H1 (cell line): ENCODE measurements at regions not wholly inside any gene's neighbourhood (a gene's known extent, or its start where the extent isn't known, plus 50 kb on each side); places are given as distances from the start of the nearest gene placed in this dataset.

Experiments
- CTCF ChIA-PET: fragments of 300-600 bp; sonication (Branson Sonifier 250); formaldehyde crosslinking; loops from one replicate; lab custom pipeline; 2021; ENCODE audit not compliant: partially characterized antibody; lab: Charles Lee
- POLR2A ChIA-PET: fragments of 300-600 bp; sonication (Branson Sonifier 250); formaldehyde crosslinking; loops from one replicate; lab custom pipeline; 2021; ENCODE audit warnings: inconsistent platforms; ENCODE audit not compliant: partially characterized antibody; lab: Charles Lee
- DNase-seq, 2 experiments: peaks; one replicate each; pipeline versions ENCODE4 v3.0.0 to v3.0.0-alpha.2; 2010 to 2022; ENCODE audit warnings: low spot score in 2 of 2, low read depth in 1 of 2, mixed read lengths in 1 of 2
- FAIRE-seq: peaks from 2 replicates; lab custom pipeline; 2011; peaks lifted over from hg19 to GRCh38; lab: Jason Lieb, UNC
- H2AFZ ChIP-seq: 2 replicates; pipeline ENCODE4 v1.8.1; 2012; ENCODE audit warnings: low read length, inconsistent platforms
- H2AK5ac ChIP-seq: 2 replicates; pipeline ENCODE4 v1.6.1; 2013; ENCODE audit warnings: low read depth, low read length
- H2BK120ac ChIP-seq: replicated peaks from 2 replicates; pipeline ENCODE3; 2013; ENCODE audit warnings: low read depth, low read length, inconsistent platforms
- H2BK12ac ChIP-seq: 2 replicates; pipeline ENCODE4 v1.6.1; 2013; ENCODE audit warnings: low read depth, low read length
- H2BK15ac ChIP-seq: 2 replicates; pipeline ENCODE4 v1.6.1; 2013; ENCODE audit warnings: low read length
- H2BK20ac ChIP-seq: 2 replicates; pipeline ENCODE4 v1.6.1; 2013; ENCODE audit warnings: low read length
- H2BK5ac ChIP-seq: 2 replicates; pipeline ENCODE4 v1.6.1; 2013; ENCODE audit warnings: low read depth, low read length
- H3K14ac ChIP-seq: 2 replicates; pipeline ENCODE4 v1.6.1; 2013; ENCODE audit warnings: inconsistent platforms; ENCODE audit not compliant: insufficient read length
- H3K18ac ChIP-seq: 2 replicates; pipeline ENCODE4 v1.6.1; 2013; ENCODE audit warnings: low read length; ENCODE audit errors: extremely low read depth
- H3K23ac ChIP-seq: 2 replicates; pipeline ENCODE4 v1.6.1; 2013; ENCODE audit warnings: inconsistent platforms; ENCODE audit not compliant: insufficient read length
- H3K23me2 ChIP-seq: 2 replicates; pipeline ENCODE4 v1.6.1; 2013; ENCODE audit warnings: low read depth, low read length
- H3K27ac ChIP-seq: 2 replicates; pipeline ENCODE4 v1.6.1; 2011; ENCODE audit warnings: low read depth, low read length, inconsistent platforms
- H3K27me3 ChIP-seq, 4 experiments: replicated peaks in 1 of 4; 1 replicate in 1 of 4; 2 replicates in 3 of 4; pipeline versions ENCODE4 v1.6.1 to v1.8.1; 2011 to 2013; ENCODE audit warnings: low read length in 3 of 4, mild to moderate bottlenecking in 3 of 4, inconsistent platforms in 2 of 4, mixed read lengths in 2 of 4, moderate library complexity in 1 of 4; ENCODE audit not compliant: control insufficient read depth in 3 of 4, insufficient read depth in 3 of 4; ENCODE audit errors: extremely low read depth in 1 of 4
- H3K36me3 ChIP-seq, 4 experiments: 2 replicates each; pipeline versions ENCODE4 v1.6.1 to v1.8.1; 2011 to 2013; ENCODE audit warnings: mild to moderate bottlenecking in 4 of 4, low read length in 3 of 4, moderate library complexity in 2 of 4, control low read depth in 1 of 4, inconsistent platforms in 1 of 4; ENCODE audit not compliant: insufficient read depth in 4 of 4, control insufficient read depth in 2 of 4
- H3K4ac ChIP-seq: replicated peaks from 2 replicates; pipeline ENCODE3; 2013; ENCODE audit warnings: low read length, low read depth, mixed read lengths, inconsistent platforms; ENCODE audit not compliant: insufficient read length
- H3K4me1 ChIP-seq, 4 experiments: replicated peaks in 1 of 4; 1 replicate in 1 of 4; 2 replicates in 3 of 4; pipeline versions ENCODE4 v1.6.1 to v1.8.1; 2011 to 2013; ENCODE audit warnings: low read length in 3 of 4, inconsistent platforms in 2 of 4, mixed read lengths in 1 of 4; ENCODE audit not compliant: insufficient read depth in 4 of 4, control insufficient read depth in 3 of 4
- H3K4me2 ChIP-seq, 2 experiments: 2 replicates each; pipeline versions ENCODE4 v1.6.1 to v1.8.1; 2011 to 2013; ENCODE audit warnings: low read depth in 2 of 2, low read length in 2 of 2, control low read depth in 1 of 2, inconsistent platforms in 1 of 2, mild to moderate bottlenecking in 1 of 2; ENCODE audit not compliant: insufficient read depth in 1 of 2
- H3K4me3 ChIP-seq, 4 experiments: fragments of 200-600, 300-600 bp in 1 of 4; sonication (generic), shearing (Covaris generic), sonication (Bioruptor Twin) in 1 of 4; 2 replicates each; pipeline versions ENCODE4 v1.5.1 to v1.8.1; 2011 to 2016; ENCODE audit warnings: low read length in 4 of 4, low read depth in 3 of 4, control low read depth in 2 of 4, inconsistent platforms in 2 of 4, mild to moderate bottlenecking in 2 of 4, mixed read lengths in 1 of 4, moderate library complexity in 1 of 4; ENCODE audit not compliant: insufficient read depth in 2 of 4; ENCODE audit errors: extremely low read depth in 1 of 4
- H3K56ac ChIP-seq: replicated peaks from 2 replicates; pipeline ENCODE3; 2013; ENCODE audit warnings: low read depth, mild to moderate bottlenecking, mixed read lengths, low read length, inconsistent platforms; ENCODE audit not compliant: insufficient read length
- H3K79me1 ChIP-seq: 2 replicates; pipeline ENCODE4 v1.6.1; 2013; ENCODE audit warnings: low read depth, low read length, control low read depth
- H3K79me2 ChIP-seq, 2 experiments: 2 replicates each; pipeline versions ENCODE4 v1.6.1 to v1.8.1; 2012 to 2013; ENCODE audit warnings: low read length in 2 of 2, mild to moderate bottlenecking in 2 of 2, inconsistent platforms in 1 of 2; ENCODE audit not compliant: insufficient read depth in 2 of 2, control insufficient read depth in 1 of 2
- H3K9ac ChIP-seq, 4 experiments: replicated peaks in 1 of 4; 1 replicate in 1 of 4; 2 replicates in 3 of 4; pipeline versions ENCODE4 v1.6.1 to v1.8.1; 2011 to 2013; ENCODE audit warnings: low read depth in 3 of 4, low read length in 3 of 4, control low read depth in 2 of 4, mild to moderate bottlenecking in 2 of 4, moderate library complexity in 2 of 4, inconsistent platforms in 1 of 4; ENCODE audit errors: extremely low read depth in 1 of 4
- H3K9me3 ChIP-seq, 2 experiments: 2 replicates each; pipeline versions ENCODE4 v1.6.1 to v1.8.1; 2012 to 2013; ENCODE audit warnings: mild to moderate bottlenecking in 2 of 2, moderate library complexity in 2 of 2, control low read depth in 1 of 2, inconsistent platforms in 1 of 2, low read depth in 1 of 2, low read length in 1 of 2, mixed read lengths in 1 of 2; ENCODE audit not compliant: insufficient read depth in 2 of 2
- H4K20me1 ChIP-seq, 2 experiments: replicated peaks in 1 of 2; 2 replicates each; pipeline versions ENCODE3 to v1.8.1; 2011 to 2013; ENCODE audit warnings: inconsistent platforms in 2 of 2, low read length in 2 of 2, mild to moderate bottlenecking in 1 of 2; ENCODE audit not compliant: insufficient read depth in 2 of 2, control insufficient read depth in 1 of 2
- H4K5ac ChIP-seq: 2 replicates; pipeline ENCODE4 v1.6.1; 2013; ENCODE audit warnings: low read length, low read depth, mixed read lengths, inconsistent platforms; ENCODE audit not compliant: insufficient read length
- H4K8ac ChIP-seq: 2 replicates; pipeline ENCODE4 v1.8.0; 2013; ENCODE audit warnings: mild to moderate bottlenecking, moderate library complexity, low read length, inconsistent platforms; ENCODE audit not compliant: insufficient read depth; ENCODE audit errors: extremely low read depth
- H4K91ac ChIP-seq: replicated peaks from 2 replicates; pipeline ENCODE3; 2013; ENCODE audit warnings: low read length, mixed read lengths, inconsistent platforms; ENCODE audit not compliant: insufficient read length
- E2F6 ChIP-seq: IDR thresholded peaks from 2 replicates; pipeline ENCODE4 v1.6.1; 2012; ENCODE audit warnings: inconsistent platforms
- HDAC2 ChIP-seq, 2 experiments: fragments of 300-600 bp in 1 of 2; sonication (generic) in 1 of 2; IDR thresholded peaks; 2 replicates each; pipeline ENCODE4 v1.6.1; 2011 to 2012; ENCODE audit warnings: low read depth in 2 of 2, low read length in 2 of 2, mild to moderate bottlenecking in 2 of 2, moderate library complexity in 2 of 2, borderline replicate concordance in 1 of 2, inconsistent platforms in 1 of 2
- KDM4A ChIP-seq: IDR thresholded peaks from one replicate; pipeline ENCODE4 v1.7.1; 2012; ENCODE audit warnings: low read depth, mild to moderate bottlenecking, moderate library complexity, low read length, inconsistent platforms; ENCODE audit not compliant: severe bottlenecking
- MAX ChIP-seq: IDR thresholded peaks from 2 replicates; pipeline ENCODE4 v1.6.1; 2012; ENCODE audit warnings: inconsistent platforms
- SIX5 ChIP-seq: IDR thresholded peaks from 2 replicates; pipeline ENCODE4 v1.6.1; 2011; ENCODE audit warnings: mild to moderate bottlenecking, low read depth, low read length
- SP1 ChIP-seq: IDR thresholded peaks from 2 replicates; pipeline ENCODE4 v1.6.1; 2011; ENCODE audit warnings: low read depth, low read length
- SUZ12 ChIP-seq: fragments of 200-600 bp; sonication (generic); IDR thresholded peaks from 2 replicates; pipeline ENCODE4 v1.6.1; 2012; ENCODE audit warnings: mild to moderate bottlenecking, inconsistent platforms, low read length, moderate library complexity, mixed read lengths
- WGBS, 2 experiments: shearing (Covaris generic) in 1 of 2; methylation state at CpG; one replicate each; pipeline versions ENCODE4 v1.1.6 to v1.1.7; 2013 to 2015; ENCODE audit warnings: low lambda C conversion rate in 2 of 2, mixed read lengths in 2 of 2, inconsistent platforms in 1 of 2, low coverage in 1 of 2, missing lambda C conversion rate in 1 of 2; ENCODE audit not compliant: insufficient replicate concordance in 2 of 2, insufficient coverage in 1 of 2, insufficient read length in 1 of 2; ENCODE audit errors: extremely low coverage in 1 of 2, missing lambda C conversion rate in 1 of 2; 5-methylcytosine and 5-hydroxymethylcytosine counted together
- TF ChIP-seq, protein P1 (sequence below): IDR thresholded peaks from 2 replicates; pipeline ENCODE4 v1.6.1; 2011; ENCODE audit warnings: low read depth, mild to moderate bottlenecking, low read length; ENCODE audit not compliant: insufficient read depth
- TF ChIP-seq, protein P2 (sequence below): IDR thresholded peaks from 2 replicates; pipeline ENCODE4 v1.6.1; 2012; ENCODE audit warnings: low read length, inconsistent platforms

GRCh38 chr18:78697446-78697845 lies 282.2 kb upstream of the SALL3 start:
- H2BK15ac ChIP-seq, result no peak overlapping the region
- H3K4me2 ChIP-seq, result no peak overlapping the region
- H4K8ac ChIP-seq, result no peak overlapping the region; the same call in 1 of the 2 replicates
- no peak overlapping the region for H3K4me3 ChIP-seq
- no peak overlapping the region for H3K18ac ChIP-seq
- H3K79me1 ChIP-seq, result no peaks in the 10 kb centered on the region
- no peaks in the 10 kb centered on the region for H3K79me2 ChIP-seq
- no peak overlapping the region for H3K4ac ChIP-seq
- POLR2A ChIA-PET, result no interaction called here
- H3K27me3 ChIP-seq, result no peaks in the 10 kb centered on the region; a peak in 1 of 7 replicates
- H3K14ac ChIP-seq, result no peak overlapping the region
- TF ChIP-seq, protein P1, sequence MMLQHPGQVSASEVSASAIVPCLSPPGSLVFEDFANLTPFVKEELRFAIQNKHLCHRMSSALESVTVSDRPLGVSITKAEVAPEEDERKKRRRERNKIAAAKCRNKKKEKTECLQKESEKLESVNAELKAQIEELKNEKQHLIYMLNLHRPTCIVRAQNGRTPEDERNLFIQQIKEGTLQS, result no peak
- TF ChIP-seq E2F6, result no peak
- no peak for TF ChIP-seq SIX5
- no peak for TF ChIP-seq SP1
- TF ChIP-seq SUZ12, result no peak
- TF ChIP-seq, protein P2, sequence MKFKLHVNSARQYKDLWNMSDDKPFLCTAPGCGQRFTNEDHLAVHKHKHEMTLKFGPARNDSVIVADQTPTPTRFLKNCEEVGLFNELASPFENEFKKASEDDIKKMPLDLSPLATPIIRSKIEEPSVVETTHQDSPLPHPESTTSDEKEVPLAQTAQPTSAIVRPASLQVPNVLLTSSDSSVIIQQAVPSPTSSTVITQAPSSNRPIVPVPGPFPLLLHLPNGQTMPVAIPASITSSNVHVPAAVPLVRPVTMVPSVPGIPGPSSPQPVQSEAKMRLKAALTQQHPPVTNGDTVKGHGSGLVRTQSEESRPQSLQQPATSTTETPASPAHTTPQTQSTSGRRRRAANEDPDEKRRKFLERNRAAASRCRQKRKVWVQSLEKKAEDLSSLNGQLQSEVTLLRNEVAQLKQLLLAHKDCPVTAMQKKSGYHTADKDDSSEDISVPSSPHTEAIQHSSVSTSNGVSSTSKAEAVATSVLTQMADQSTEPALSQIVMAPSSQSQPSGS, result no peak
- no peak for TF ChIP-seq HDAC2 (IDR thresholded peaks at IDR 0.05; ENCODE audit: borderline replicate concordance in 1 of 2, low read depth in 2 of 2, low read length in 2 of 2)
- TF ChIP-seq KDM4A, result no peak
- no peak for TF ChIP-seq MAX
- H4K5ac ChIP-seq, result no peak overlapping the region
- no peak overlapping the region for H2AK5ac ChIP-seq
- H3K56ac ChIP-seq, result no peak overlapping the region
- H3K9me3 ChIP-seq, result no peaks in the 10 kb centered on the region; a peak in 1 of 4 replicates
- H3K23me2 ChIP-seq, result no peaks in the 10 kb centered on the region
- H2AFZ ChIP-seq, result no peak overlapping the region
- FAIRE-seq (no peak), DNase-seq (no peak)
- H4K91ac ChIP-seq, result no peak overlapping the region
- H4K20me1 ChIP-seq, result no peaks in the 10 kb centered on the region
- no peak overlapping the region for H2BK120ac ChIP-seq
- peaks cover 0 to 6% (median 2%) of the 10 kb centered on the region in 4 experiments; a peak in 4 of 7 replicates for H3K4me1 ChIP-seq
- no peak overlapping the region for H3K27ac ChIP-seq
- H3K23ac ChIP-seq, result no peak overlapping the region
- H2BK12ac ChIP-seq, result no peak overlapping the region; the same call in 1 of the 2 replicates
- no peak overlapping the region for H2BK20ac ChIP-seq
- H3K9ac ChIP-seq, result no peak overlapping the region
- WGBS, 2 experiments, result 97% methylated on average over 10 of the region's 10 CpGs; no CpG with 5 or more reads in 1 of the 2 experiments
- CTCF ChIA-PET, result no interaction called here
- H3K36me3 ChIP-seq, result no peaks in the 10 kb centered on the region
- H2BK5ac ChIP-seq, result no peak overlapping the region; the same call in 1 of the 2 replicates
